CD4-positive, alpha-beta T cell treated with Interleukin-2 at 100 ng/mL for 4 hours (primary cell): ENCODE measurements at regions not wholly inside any gene's neighbourhood (a gene's known extent, or its start where the extent isn't known, plus 50 kb on each side); places are given as distances from the start of the nearest gene placed in this dataset.

Experiments
- DNase-seq: peaks from one replicate; pipeline ENCODE4 v3.0.0-alpha.2; 2020; ENCODE audit warnings: low spot score

GRCh38 chr10:90602862-90603610 is 254.8 kb downstream of the HTR7 start:
- DNase-seq, result no peak

- no peak for DNase-seq
These were observed 253.2 kb downstream of the HTR7 start for GRCh38 chr10:90604636-90605035.

- no peak for DNase-seq
These were observed 252.3 kb downstream of the HTR7 start for GRCh38 chr10:90605506-90605905.

- no peak for DNase-seq
These were observed 245.6 kb downstream of the HTR7 start for GRCh38 chr10:90612276-90612675.

GRCh38 chr10:90614631-90615030 is 243.2 kb downstream of the HTR7 start:
- DNase-seq, result no peak

GRCh38 chr10:90621577-90621976 is 236.3 kb downstream of the HTR7 start:
- DNase-seq, result no peak

GRCh38 chr10:90635111-90635765 is 222.6 kb downstream of the HTR7 start:
- no peak for DNase-seq

GRCh38 chr10:90640756-90641155 is 217.1 kb downstream of the HTR7 start:
- DNase-seq, result no peak

GRCh38 chr10:90641731-90642130 is 216.1 kb downstream of the HTR7 start:
- DNase-seq, result no peak

- DNase-seq, result no peak
These were observed 215.7 kb downstream of the HTR7 start for GRCh38 chr10:90642136-90642535.

GRCh38 chr10:90642650-90643049 is 215.2 kb downstream of the HTR7 start:
- no peak for DNase-seq

- DNase-seq, result no peak
These were observed 213.7 kb downstream of the HTR7 start for GRCh38 chr10:90644165-90644564.

GRCh38 chr10:90650858-90651257 is 207.0 kb downstream of the HTR7 start:
- no peak for DNase-seq

GRCh38 chr10:90652519-90652918 is 205.3 kb downstream of the HTR7 start:
- DNase-seq, result no peak

- DNase-seq, result no peak
These were observed 199.0 kb downstream of the HTR7 start for GRCh38 chr10:90658791-90659190.

GRCh38 chr10:90665905-90666662 is 191.8 kb downstream of the HTR7 start:
- no peak for DNase-seq

- DNase-seq, result no peak
These were observed 183.4 kb downstream of the HTR7 start for GRCh38 chr10:90674461-90674860.

- DNase-seq, result no peak
These were observed 182.9 kb downstream of the HTR7 start for GRCh38 chr10:90674928-90675327.

- DNase-seq, result no peak
These were observed 182.2 kb downstream of the HTR7 start for GRCh38 chr10:90675621-90676020.
